GM12878 (cell line): ENCODE measurements at regions not wholly inside any gene's neighbourhood (a gene's known extent, or its start where the extent isn't known, plus 50 kb on each side); places are given as distances from the start of the nearest gene placed in this dataset.

Source experiments
- ATAC-seq: fragments of 200-7000 bp; cut with Tn5 transposase; 3 replicates; pipeline ENCODE4 v1.9.1; 2020; ENCODE audit warnings: mild to moderate bottlenecking, moderate library complexity
- BruUV-seq: library from RNA; stranded (reverse); fragments of 400-500 nt; replicated peaks from 2 replicates; lab custom pipeline; 2021; lab: Mats Ljungman, UMichigan
- CTCF ChIA-PET: fragments of 300-600 bp; sonication (Branson Sonifier 250); formaldehyde crosslinking; extraction: SDS; loops from one replicate; lab custom pipeline; 2021; ENCODE audit warnings: inconsistent platforms; lab: Yijun Ruan, JAX
- POLR2A ChIA-PET: fragments of 350-600 bp; formaldehyde crosslinking; extraction: SDS; loops from one replicate; lab custom pipeline; 2021; ENCODE audit warnings: inconsistent platforms; lab: Charles Lee
- RAD21 ChIA-PET: fragments of 300-600 bp; sonication (Branson Sonifier 250); formaldehyde crosslinking; loops from one replicate; lab custom pipeline; 2023; ENCODE audit warnings: antibody characterized with exemption; ENCODE audit not compliant: unreplicated experiment; lab: Charles Lee
- SMC1A ChIA-PET: fragments of 300-600 bp; sonication (Branson Sonifier 250); formaldehyde crosslinking; loops from one replicate; lab custom pipeline; 2023; ENCODE audit not compliant: unreplicated experiment, uncharacterized antibody; lab: Charles Lee
- DNase-seq: peaks from one replicate; pipeline ENCODE4 v3.0.0-alpha.2; 2011; ENCODE audit warnings: low read depth, low spot score
- FAIRE-seq: peaks from 3 replicates; lab custom pipeline; 2011; peaks lifted over from hg19 to GRCh38; lab: Jason Lieb, UNC
- H2AFZ ChIP-seq: 2 replicates; pipeline ENCODE4 v1.6.0; 2011; ENCODE audit warnings: low read depth, low read length, control low read depth; ENCODE audit not compliant: control insufficient read depth
- H3K27ac ChIP-seq: 2 replicates; pipeline ENCODE4 v1.5.1; 2011; ENCODE audit warnings: control low read depth; ENCODE audit not compliant: control insufficient read depth, insufficient read depth
- H3K27me3 ChIP-seq, 2 experiments: replicated peaks in 1 of 2; 2 replicates each; pipeline versions ENCODE4 v1.6.0 to v1.6.1; 2011; ENCODE audit warnings: low read length in 1 of 2; ENCODE audit not compliant: control insufficient read depth in 2 of 2, insufficient read depth in 2 of 2
- H3K36me3 ChIP-seq, 2 experiments: 2 replicates each; pipeline ENCODE4 v1.5.1; 2011; ENCODE audit warnings: low read length in 1 of 2; ENCODE audit not compliant: control insufficient read depth in 2 of 2, insufficient read depth in 2 of 2
- H3K4me1 ChIP-seq: 2 replicates; pipeline ENCODE4 v1.6.1; 2011; ENCODE audit warnings: mild to moderate bottlenecking, low read length, moderate library complexity, mixed read lengths; ENCODE audit not compliant: control insufficient read depth, insufficient read depth
- H3K4me2 ChIP-seq: 2 replicates; pipeline ENCODE4 v1.6.0; 2011; ENCODE audit warnings: control low read depth; ENCODE audit not compliant: control insufficient read depth, insufficient read depth
- H3K4me3 ChIP-seq: fragments of 200-600 bp; sonication (generic); 2 replicates; pipeline ENCODE4 v1.5.1; 2016
- H3K79me2 ChIP-seq: 2 replicates; pipeline ENCODE4 v1.6.0; 2011; ENCODE audit warnings: low read length; ENCODE audit not compliant: control insufficient read depth, insufficient read depth
- H3K9ac ChIP-seq: 2 replicates; pipeline ENCODE4 v1.8.0; 2011; ENCODE audit warnings: low read length, control low read depth, mixed read lengths; ENCODE audit not compliant: control insufficient read depth, insufficient read depth
- H3K9me3 ChIP-seq: replicated peaks from 3 replicates; pipeline ENCODE4 v1.5.1; 2011; ENCODE audit warnings: mild to moderate bottlenecking, low read length; ENCODE audit not compliant: control insufficient read depth, insufficient read depth
- H4K20me1 ChIP-seq: 2 replicates; pipeline ENCODE4 v1.6.0; 2011; ENCODE audit not compliant: control insufficient read depth, insufficient read depth
- ATF7 ChIP-seq: fragments of 450-650 bp; IDR thresholded peaks from 2 replicates; pipeline ENCODE4 v1.6.1; 2016; ENCODE audit warnings: low read depth, mild to moderate bottlenecking
- CHD2 ChIP-seq: IDR thresholded peaks from 2 replicates; pipeline ENCODE4 v1.6.1; 2011; ENCODE audit warnings: low read depth, low read length, improper control_type of control experiment, borderline replicate concordance
- CREB1 ChIP-seq: IDR thresholded peaks from 2 replicates; pipeline ENCODE4 v1.6.1; 2012; ENCODE audit warnings: low read depth, mild to moderate bottlenecking, inconsistent platforms
- IRF3 ChIP-seq: fragments of 450-650 bp; IDR thresholded peaks from 2 replicates; pipeline ENCODE4 v1.6.1; 2014; ENCODE audit warnings: mild to moderate bottlenecking
- MEF2B ChIP-seq: fragments of 450-650 bp; IDR thresholded peaks from 2 replicates; pipeline ENCODE4 v1.6.1; 2018; ENCODE audit warnings: mild to moderate bottlenecking, moderate library complexity; ENCODE audit not compliant: partially characterized antibody, poor library complexity, severe bottlenecking
- MYC ChIP-seq: IDR thresholded peaks from 2 replicates; pipeline ENCODE4 v1.6.1; 2011; ENCODE audit warnings: mild to moderate bottlenecking, low read length, moderate library complexity, inconsistent platforms; ENCODE audit not compliant: insufficient read depth, insufficient replicate concordance, insufficient read length, severe bottlenecking
- POLR2A ChIP-seq: IDR thresholded peaks from 2 replicates; pipeline ENCODE4 v1.6.1; 2011; ENCODE audit warnings: low read depth, mild to moderate bottlenecking, low read length
- RAD21 ChIP-seq: IDR thresholded peaks from 2 replicates; pipeline ENCODE4 v1.6.1; 2011; ENCODE audit warnings: mild to moderate bottlenecking, low read depth, low read length, moderate library complexity; ENCODE audit not compliant: insufficient read depth
- RAD51 ChIP-seq: fragments of 450-650 bp; IDR thresholded peaks from 2 replicates; pipeline ENCODE4 v1.6.1; 2016; ENCODE audit warnings: moderate library complexity, mild to moderate bottlenecking, inconsistent platforms
- RB1 ChIP-seq: fragments of 450-650 bp; formaldehyde crosslinking; IDR thresholded peaks from 2 replicates; pipeline ENCODE4 v1.6.1; 2017; ENCODE audit warnings: mild to moderate bottlenecking, borderline replicate concordance
- RBBP5 ChIP-seq: fragments of 200-600 bp; sonication (generic); conservative IDR thresholded peaks from 2 replicates; pipeline ENCODE4 v1.6.1; 2016
- REST ChIP-seq: IDR thresholded peaks from 2 replicates; pipeline ENCODE4 v1.6.1; 2012; ENCODE audit warnings: mild to moderate bottlenecking, low read depth, low read length
- RUNX3 ChIP-seq: IDR thresholded peaks from 2 replicates; pipeline ENCODE4 v1.6.1; 2012; ENCODE audit warnings: low read length, inconsistent platforms
- SUZ12 ChIP-seq: fragments of 200-600 bp; sonication (generic); IDR thresholded peaks from one replicate; pipeline ENCODE4 v1.6.1; 2018; ENCODE audit warnings: antibody characterized with exemption, mild to moderate bottlenecking; ENCODE audit not compliant: unreplicated experiment
- TCF7 ChIP-seq: IDR thresholded peaks from 2 replicates; pipeline ENCODE4 v1.6.1; 2014; ENCODE audit warnings: antibody characterized with exemption, borderline replicate concordance
- ZBTB4 ChIP-seq: fragments of 450-650 bp; formaldehyde crosslinking; IDR thresholded peaks from 2 replicates; pipeline ENCODE4 v1.4.0; 2022; ENCODE audit warnings: mild to moderate bottlenecking, moderate library complexity
- ZNF274 ChIP-seq: IDR thresholded peaks from one replicate; pipeline ENCODE4 v1.8.0; 2011; ENCODE audit not compliant: insufficient read length, insufficient read depth
- ZSCAN29 ChIP-seq: fragments of 450-650 bp; IDR thresholded peaks from 2 replicates; pipeline ENCODE4 v1.6.1; 2017; ENCODE audit warnings: mild to moderate bottlenecking, moderate library complexity
- WGBS: methylation state at CpG from one replicate; pipeline ENCODE4 v1.1.6; 2016; ENCODE audit warnings: low lambda C conversion rate; ENCODE audit not compliant: insufficient replicate concordance, insufficient coverage; ENCODE audit errors: missing lambda C conversion rate; 5-methylcytosine and 5-hydroxymethylcytosine counted together
- in situ Hi-C: fragments of 300-500 bp; cut with MboI; formaldehyde crosslinking; loops from 9 replicates; pipeline ENCODE4 v1.14.3; 2018; ENCODE audit warnings: mixed read lengths
- intact Hi-C: fragments of 100-400 bp; cut with micrococcal nuclease; formaldehyde crosslinking; loops from one replicate; pipeline ENCODE4 v1.14.2; 2022; ENCODE audit not compliant: unreplicated experiment

GRCh38 chr17:14738652-14738988, 437.7 kb downstream of the HS3ST3B1 start:
- no peak overlapping the region for H3K4me3 ChIP-seq
- H3K36me3 ChIP-seq, result no peaks in the 10 kb centered on the region
- 6% methylated on average over 7 of the region's 7 CpGs for WGBS
- no peak for ATAC-seq
- H3K9ac ChIP-seq, result no peak overlapping the region
- no peaks in the 10 kb centered on the region for H3K79me2 ChIP-seq
- in situ Hi-C loops, result no loop called here
- no peak for DNase-seq
- ChIA-PET RAD21 (no interaction called here), POLR2A (no interaction called here), CTCF (no interaction called here), SMC1A (interaction anchor here (0.6 kb wide), 1 partner anchor 133 kb away, joined by 3 read pairs; no protein-coding TSS in a partner anchor)
- no peaks in the 10 kb centered on the region for H3K27me3 ChIP-seq
- no peak overlapping the region for H2AFZ ChIP-seq
- no peak for FAIRE-seq
- no peaks in the 10 kb centered on the region for H3K9me3 ChIP-seq
- intact Hi-C loops, result loop anchor here (10.0 kb wide), 1 partner anchor 74 kb away; no protein-coding TSS in a partner anchor
- BruUV-seq, result no TSS peak
- no peak overlapping the region for H3K4me2 ChIP-seq
- H4K20me1 ChIP-seq, result no peaks in the 10 kb centered on the region
- no peak overlapping the region for H3K27ac ChIP-seq
- no peaks in the 10 kb centered on the region for H3K4me1 ChIP-seq
- TF ChIP-seq RAD51, result no peak
- no peak for TF ChIP-seq ATF7
- TF ChIP-seq ZBTB4 (CRISPR knock-in tag), result no peak
- TF ChIP-seq RBBP5, result no peak
- no peak for TF ChIP-seq MEF2B
- no peak for TF ChIP-seq MYC
- no peak for TF ChIP-seq REST
- no peak for TF ChIP-seq RUNX3
- TF ChIP-seq SUZ12, result no peak
- no peak for TF ChIP-seq TCF7
- no peak for TF ChIP-seq CHD2
- TF ChIP-seq IRF3, result no peak
- TF ChIP-seq ZSCAN29, result no peak
- no peak for TF ChIP-seq RAD21
- no peak for TF ChIP-seq POLR2A
- TF ChIP-seq RB1, result no peak
- TF ChIP-seq CREB1, result no peak
- TF ChIP-seq ZNF274, result no peak
